ENCODE measurements at regions not wholly inside any gene's neighbourhood (a gene's known extent, or its start where the extent isn't known, plus 50 kb on each side); places are given as distances from the start of the nearest gene placed in this dataset.

GRCh38 chr11:110805756-110806155 lies 93.5 kb upstream of the ARHGAP20 start:
- TF ChIP-seq, protein P1, sequence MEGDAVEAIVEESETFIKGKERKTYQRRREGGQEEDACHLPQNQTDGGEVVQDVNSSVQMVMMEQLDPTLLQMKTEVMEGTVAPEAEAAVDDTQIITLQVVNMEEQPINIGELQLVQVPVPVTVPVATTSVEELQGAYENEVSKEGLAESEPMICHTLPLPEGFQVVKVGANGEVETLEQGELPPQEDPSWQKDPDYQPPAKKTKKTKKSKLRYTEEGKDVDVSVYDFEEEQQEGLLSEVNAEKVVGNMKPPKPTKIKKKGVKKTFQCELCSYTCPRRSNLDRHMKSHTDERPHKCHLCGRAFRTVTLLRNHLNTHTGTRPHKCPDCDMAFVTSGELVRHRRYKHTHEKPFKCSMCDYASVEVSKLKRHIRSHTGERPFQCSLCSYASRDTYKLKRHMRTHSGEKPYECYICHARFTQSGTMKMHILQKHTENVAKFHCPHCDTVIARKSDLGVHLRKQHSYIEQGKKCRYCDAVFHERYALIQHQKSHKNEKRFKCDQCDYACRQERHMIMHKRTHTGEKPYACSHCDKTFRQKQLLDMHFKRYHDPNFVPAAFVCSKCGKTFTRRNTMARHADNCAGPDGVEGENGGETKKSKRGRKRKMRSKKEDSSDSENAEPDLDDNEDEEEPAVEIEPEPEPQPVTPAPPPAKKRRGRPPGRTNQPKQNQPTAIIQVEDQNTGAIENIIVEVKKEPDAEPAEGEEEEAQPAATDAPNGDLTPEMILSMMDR (IDR thresholded peaks at IDR 0.05): no peak
- no peak for ATAC-seq
- no peak overlapping the region for H3K4me3 ChIP-seq
- H3K4me1 ChIP-seq (ENCODE audit: low read depth): no peaks in the 10 kb centered on the region
- H3K9me3 ChIP-seq: no peaks in the 10 kb centered on the region
- intact Hi-C loops (cut with DNase I, micrococcal nuclease): no loop called here
- no peaks in the 10 kb centered on the region for H3K36me3 ChIP-seq (ENCODE audit: low read depth)
- no peak for DNase-seq

DNA sequence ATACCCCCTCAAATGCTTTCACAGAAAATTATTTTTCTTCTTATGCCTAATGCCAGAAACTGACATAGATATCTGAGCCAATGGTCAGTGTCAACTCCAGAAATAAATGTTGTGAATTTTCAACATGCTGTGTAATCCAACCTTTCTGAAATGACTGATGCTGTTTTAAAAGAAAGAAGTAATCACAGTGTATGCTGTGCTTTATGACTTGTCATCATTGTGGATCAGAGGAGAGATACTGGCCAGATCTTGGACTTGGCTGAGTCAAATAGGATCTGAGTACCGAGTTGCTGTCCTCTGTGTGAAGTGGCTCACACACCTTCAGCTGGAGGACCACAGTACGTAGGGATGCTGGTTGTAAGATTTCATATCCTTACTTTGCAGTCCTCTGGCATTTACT lies 89.9 kb upstream of the ARHGAP20 start:
- intact Hi-C loops (cut with DNase I, micrococcal nuclease): no loop called here
- Histone ChIP-seq H3K4me3 (no peak overlapping the region), H3K36me3 (ENCODE audit: low read depth) (no peaks in the 10 kb centered on the region), H3K9me3 (no peaks in the 10 kb centered on the region), H3K4me1 (ENCODE audit: low read depth) (no peaks in the 10 kb centered on the region)
- DNase-seq (no peak), ATAC-seq (no peak)
- TF ChIP-seq, protein P1 (IDR thresholded peaks at IDR 0.05): no peak

- TF ChIP-seq, protein P1 (IDR thresholded peaks at IDR 0.05): no peak
- Histone ChIP-seq H3K4me1 (ENCODE audit: low read depth) (no peaks in the 10 kb centered on the region), H3K4me3 (no peak overlapping the region), H3K9me3 (no peaks in the 10 kb centered on the region), H3K36me3 (ENCODE audit: low read depth) (no peaks in the 10 kb centered on the region)
- intact Hi-C loops (cut with DNase I, micrococcal nuclease): no loop called here
- ATAC-seq (no peak), DNase-seq (no peak)
Measured at GRCh38 chr11:110801328-110801727, 89.1 kb upstream of the ARHGAP20 start.

DNA sequence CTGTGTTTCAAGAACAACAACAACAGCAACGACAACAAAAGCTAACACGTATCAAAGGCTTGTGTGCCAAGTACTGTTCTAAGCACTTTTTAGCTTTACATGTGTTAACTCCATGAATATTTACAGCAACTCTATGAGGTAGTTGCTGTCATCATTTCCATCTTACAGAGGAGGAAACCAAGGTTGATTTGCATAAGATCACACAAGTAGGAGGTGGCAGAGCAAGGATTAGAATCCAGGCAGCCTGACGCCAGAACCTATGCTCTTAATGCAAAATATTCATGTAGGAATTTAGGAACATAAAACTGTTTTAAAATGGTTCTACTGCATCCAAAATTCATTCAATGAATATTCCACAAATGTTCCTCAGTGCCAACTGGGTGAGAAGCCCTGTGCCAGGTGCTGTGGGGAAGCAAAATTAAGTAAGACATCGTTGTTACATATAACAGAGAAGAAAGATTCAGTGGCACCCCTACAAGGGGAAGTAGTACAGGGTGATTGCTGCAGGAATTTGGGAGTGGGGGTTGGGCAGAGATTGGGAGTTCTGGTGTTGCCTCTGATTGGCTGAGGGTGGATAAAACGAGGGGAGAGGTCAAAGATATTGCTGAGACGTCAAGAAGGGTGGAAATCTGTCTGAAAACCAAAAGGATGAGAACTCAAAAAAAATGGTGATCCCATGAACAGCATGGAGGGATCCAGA lies 86.1 kb upstream of the ARHGAP20 start:
- Histone ChIP-seq H3K4me1 (ENCODE audit: low read depth) (no peaks in the 10 kb centered on the region), H3K4me3 (no peak overlapping the region), H3K36me3 (ENCODE audit: low read depth) (no peaks in the 10 kb centered on the region), H3K9me3 (no peaks in the 10 kb centered on the region)
- TF ChIP-seq, protein P1 (IDR thresholded peaks at IDR 0.05): no peak
- intact Hi-C loops (cut with DNase I, micrococcal nuclease): no loop called here
- peak in 1 of 3 donors; percentile 17 for DNase-seq
- ATAC-seq: no peak

- DNase-seq (no peak), ATAC-seq (peak; percentile 45)
- H3K9me3 ChIP-seq: no peaks in the 10 kb centered on the region
- no peaks in the 10 kb centered on the region for H3K36me3 ChIP-seq (ENCODE audit: low read depth)
- intact Hi-C loops (cut with DNase I, micrococcal nuclease): no loop called here
- TF ChIP-seq, protein P1 (IDR thresholded peaks at IDR 0.05): no peak
- no peaks in the 10 kb centered on the region for H3K4me1 ChIP-seq (ENCODE audit: low read depth)
- no peak overlapping the region for H3K4me3 ChIP-seq
Measured at GRCh38 chr11:110797453-110797852, 85.2 kb upstream of the ARHGAP20 start.
